ENCODE measurements at regions not wholly inside any gene's neighbourhood (a gene's known extent, or its start where the extent isn't known, plus 50 kb on each side); places are given as distances from the start of the nearest gene placed in this dataset.

GRCh38 chr11:45725121-45725520 is 59.7 kb upstream of the CHST1 start:
- no peak for DNase-seq (ENCODE audit: low read depth, low spot score)
- H3K27ac ChIP-seq, result no peak overlapping the region

- DNase-seq (ENCODE audit: low read depth, low spot score), result no peak
- H3K27ac ChIP-seq, result no peak overlapping the region
Observed at GRCh38 chr11:45724153-45724552, 58.7 kb upstream of the CHST1 start.

- DNase-seq (ENCODE audit: low read depth, low spot score), result no peak
- H3K27ac ChIP-seq, result no peak overlapping the region
Observed at GRCh38 chr11:45723397-45723796, 58.0 kb upstream of the CHST1 start.

GRCh38 chr11:45722144-45722543 is 56.7 kb upstream of the CHST1 start:
- no peak for DNase-seq (ENCODE audit: low read depth, low spot score)
- no peak overlapping the region for H3K27ac ChIP-seq

DNA sequence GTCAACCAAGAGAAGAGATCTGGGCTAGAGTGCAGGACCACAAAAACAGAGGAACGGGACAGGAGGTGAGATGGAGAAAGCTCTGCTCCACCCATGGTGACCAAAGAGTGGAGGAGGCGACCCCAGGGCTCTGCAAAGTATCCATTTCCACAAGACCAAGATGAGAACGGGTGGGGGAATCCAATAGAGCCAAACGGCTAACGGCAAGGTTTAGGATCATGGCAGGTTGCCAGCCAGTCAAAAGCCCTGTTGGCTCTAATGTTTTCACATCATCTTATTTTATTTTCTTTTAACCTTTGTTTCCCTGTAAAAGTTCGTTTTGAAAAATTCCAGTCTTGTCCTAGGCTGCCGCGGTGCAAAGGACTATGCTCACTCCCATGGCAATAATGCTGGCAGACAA is 52.1 kb upstream of the CHST1 start:
- DNase-seq (ENCODE audit: low read depth, low spot score), result no peak
- H3K27ac ChIP-seq, result no peak overlapping the region

- H3K27ac ChIP-seq, result no peak overlapping the region
- no peak for DNase-seq (ENCODE audit: low read depth, low spot score)
Observed at GRCh38 chr11:45715418-45715817, 50.0 kb upstream of the CHST1 start.
